K562 (cell line): ENCODE measurements at regions not wholly inside any gene's neighbourhood (a gene's known extent, or its start where the extent isn't known, plus 50 kb on each side); places are given as distances from the start of the nearest gene placed in this dataset.

Experiments
- ATF7 ChIP-seq: fragments of 450-650 bp; IDR thresholded peaks from 2 replicates; pipeline ENCODE4 v1.7.1; 2014; ENCODE audit warnings: mild to moderate bottlenecking, moderate library complexity
- CHD1 ChIP-seq: fragments of 200-600 bp; sonication (generic); IDR thresholded peaks from one replicate; pipeline ENCODE4 v1.6.1; 2012; ENCODE audit warnings: mild to moderate bottlenecking, moderate library complexity, low read length, inconsistent platforms
- GATAD2B ChIP-seq: fragments of 450-650 bp; IDR thresholded peaks from 2 replicates; pipeline ENCODE4 v1.6.1; 2017; ENCODE audit warnings: mild to moderate bottlenecking, borderline replicate concordance
- HDAC3 ChIP-seq: fragments of 450-650 bp; IDR thresholded peaks from 2 replicates; pipeline ENCODE4 v1.6.1; 2018; ENCODE audit warnings: borderline replicate concordance, mild to moderate bottlenecking, moderate library complexity; ENCODE audit not compliant: partially characterized antibody
- ILF3 ChIP-seq: fragments of 450-650 bp; IDR thresholded peaks from 2 replicates; pipeline ENCODE4 v1.6.1; 2018; ENCODE audit warnings: antibody characterized with exemption, mild to moderate bottlenecking, moderate library complexity, borderline replicate concordance
- L3MBTL2 ChIP-seq: fragments of 450-650 bp; IDR thresholded peaks from 2 replicates; pipeline ENCODE4 v1.6.1; 2016; ENCODE audit warnings: mild to moderate bottlenecking, moderate library complexity
- POLR2B ChIP-seq: fragments of 450-650 bp; IDR thresholded peaks from 2 replicates; pipeline ENCODE4 v1.6.1; 2018; ENCODE audit warnings: low read depth; ENCODE audit not compliant: partially characterized antibody
- RBM25 ChIP-seq: fragments of 200-400 bp; formaldehyde crosslinking; IDR thresholded peaks from 2 replicates; pipeline ENCODE4 v1.6.1; 2018; ENCODE audit warnings: low read length, low read depth, moderate library complexity; ENCODE audit not compliant: severe bottlenecking
- SOX6 ChIP-seq: fragments of 450-650 bp; IDR thresholded peaks from 2 replicates; pipeline ENCODE4 v1.6.1; 2014; ENCODE audit warnings: mild to moderate bottlenecking
- YY1 ChIP-seq, 3 experiments: IDR thresholded peaks; 2 replicates each; pipeline ENCODE4 v1.6.1; 2011; ENCODE audit warnings: low read length in 2 of 3, mild to moderate bottlenecking in 2 of 3, moderate library complexity in 2 of 3, borderline replicate concordance in 1 of 3, control low read depth in 1 of 3, low read depth in 1 of 3; ENCODE audit not compliant: insufficient read depth in 3 of 3, insufficient replicate concordance in 2 of 3, control insufficient read depth in 1 of 3, insufficient read length in 1 of 3; ENCODE audit errors: extremely low read depth in 1 of 3
- ZNF561 ChIP-seq: fragments of 450-650 bp; formaldehyde crosslinking; conservative IDR thresholded peaks from 2 replicates; pipeline ENCODE4 v1.4.0; 2020; ENCODE audit warnings: mild to moderate bottlenecking, moderate library complexity
- ZNF785 ChIP-seq: fragments of 250-450 bp; sonication (Bioruptor Pico); IDR thresholded peaks from 2 replicates; pipeline ENCODE4 v1.4.0; 2020; ENCODE audit warnings: mild to moderate bottlenecking
- TF ChIP-seq, protein P1 (sequence below), 2 experiments: fragments of 450-650 bp in 1 of 2; IDR thresholded peaks; 2 replicates each; pipeline ENCODE4 v1.6.1; 2011 to 2017; ENCODE audit warnings: low read depth in 2 of 2, antibody characterized with exemption in 1 of 2, borderline replicate concordance in 1 of 2, low read length in 1 of 2, mild to moderate bottlenecking in 1 of 2, mixed read lengths in 1 of 2; ENCODE audit not compliant: control insufficient read depth in 1 of 2
- TF ChIP-seq, protein P2 (sequence below): fragments of 250-450 bp; sonication (Bioruptor Pico); IDR thresholded peaks from 2 replicates; pipeline ENCODE4 v1.6.1; 2021; ENCODE audit warnings: mild to moderate bottlenecking
- TF ChIP-seq, protein P3 (sequence below): fragments of 250-450 bp; sonication (Bioruptor Pico); IDR thresholded peaks from 2 replicates; pipeline ENCODE4 v1.4.0; 2020
- TF ChIP-seq, protein P4 (sequence below): IDR thresholded peaks from 2 replicates; pipeline ENCODE4 v1.6.1; 2011; ENCODE audit warnings: borderline replicate concordance, low read depth, mild to moderate bottlenecking, moderate library complexity, low read length; ENCODE audit not compliant: insufficient read depth, poor library complexity, severe bottlenecking

DNA sequence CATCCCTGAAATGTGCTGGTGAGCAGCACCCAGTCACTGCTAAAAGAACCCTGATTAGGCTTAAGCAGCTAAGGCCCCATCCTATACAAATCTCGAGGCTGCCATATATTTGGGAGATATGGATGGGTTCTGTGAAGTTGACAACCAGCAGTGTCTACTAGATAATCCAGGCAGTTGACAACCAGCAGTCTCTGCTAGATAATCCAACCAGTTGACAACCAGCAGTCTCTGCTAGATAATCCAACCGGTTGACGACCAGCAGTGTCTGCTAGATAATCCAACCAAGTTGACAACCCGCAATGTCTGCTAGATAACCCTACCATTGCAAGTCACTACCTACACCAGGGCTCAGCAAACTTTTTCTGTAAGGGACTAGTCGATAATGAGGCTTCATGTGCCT is 58.3 kb upstream of the KDM7A start (continued):
- TF ChIP-seq POLR2B (no peak), ZNF561 (CRISPR knock-in tag) (no peak), L3MBTL2 (no peak), ILF3 (no peak), CHD1 (no peak), HDAC3 (peak; percentile 36), GATAD2B (no peak), YY1 (IDR thresholded peaks at IDR 0.05; ENCODE audit: borderline replicate concordance in 1 of 3, control insufficient read depth in 1 of 3, extremely low read depth in 1 of 3, insufficient read depth in 3 of 3, insufficient read length in 1 of 3, insufficient replicate concordance in 2 of 3, low read depth in 1 of 3, low read length in 2 of 3) (no peak), ZNF785 (CRISPR knock-in tag) (no peak), SOX6 (no peak), RBM25 (no peak), ATF7 (no peak)
- TF ChIP-seq, protein P1, sequence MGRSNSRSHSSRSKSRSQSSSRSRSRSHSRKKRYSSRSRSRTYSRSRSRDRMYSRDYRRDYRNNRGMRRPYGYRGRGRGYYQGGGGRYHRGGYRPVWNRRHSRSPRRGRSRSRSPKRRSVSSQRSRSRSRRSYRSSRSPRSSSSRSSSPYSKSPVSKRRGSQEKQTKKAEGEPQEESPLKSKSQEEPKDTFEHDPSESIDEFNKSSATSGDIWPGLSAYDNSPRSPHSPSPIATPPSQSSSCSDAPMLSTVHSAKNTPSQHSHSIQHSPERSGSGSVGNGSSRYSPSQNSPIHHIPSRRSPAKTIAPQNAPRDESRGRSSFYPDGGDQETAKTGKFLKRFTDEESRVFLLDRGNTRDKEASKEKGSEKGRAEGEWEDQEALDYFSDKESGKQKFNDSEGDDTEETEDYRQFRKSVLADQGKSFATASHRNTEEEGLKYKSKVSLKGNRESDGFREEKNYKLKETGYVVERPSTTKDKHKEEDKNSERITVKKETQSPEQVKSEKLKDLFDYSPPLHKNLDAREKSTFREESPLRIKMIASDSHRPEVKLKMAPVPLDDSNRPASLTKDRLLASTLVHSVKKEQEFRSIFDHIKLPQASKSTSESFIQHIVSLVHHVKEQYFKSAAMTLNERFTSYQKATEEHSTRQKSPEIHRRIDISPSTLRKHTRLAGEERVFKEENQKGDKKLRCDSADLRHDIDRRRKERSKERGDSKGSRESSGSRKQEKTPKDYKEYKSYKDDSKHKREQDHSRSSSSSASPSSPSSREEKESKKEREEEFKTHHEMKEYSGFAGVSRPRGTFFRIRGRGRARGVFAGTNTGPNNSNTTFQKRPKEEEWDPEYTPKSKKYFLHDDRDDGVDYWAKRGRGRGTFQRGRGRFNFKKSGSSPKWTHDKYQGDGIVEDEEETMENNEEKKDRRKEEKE (IDR thresholded peaks at IDR 0.05; ENCODE audit: borderline replicate concordance in 1 of 2, control insufficient read depth in 1 of 2, low read depth in 2 of 2, low read length in 1 of 2): 0 out of 4 replicates have a peak, but pooled peaks of 1 of the 2 experiments have one; percentile 57
- TF ChIP-seq, protein P2, sequence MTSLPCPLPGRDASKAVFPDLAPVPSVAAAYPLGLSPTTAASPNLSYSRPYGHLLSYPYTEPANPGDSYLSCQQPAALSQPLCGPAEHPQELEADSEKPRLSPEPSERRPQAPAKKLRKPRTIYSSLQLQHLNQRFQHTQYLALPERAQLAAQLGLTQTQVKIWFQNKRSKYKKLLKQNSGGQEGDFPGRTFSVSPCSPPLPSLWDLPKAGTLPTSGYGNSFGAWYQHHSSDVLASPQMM (CRISPR knock-in tag): no peak
- TF ChIP-seq, protein P3, sequence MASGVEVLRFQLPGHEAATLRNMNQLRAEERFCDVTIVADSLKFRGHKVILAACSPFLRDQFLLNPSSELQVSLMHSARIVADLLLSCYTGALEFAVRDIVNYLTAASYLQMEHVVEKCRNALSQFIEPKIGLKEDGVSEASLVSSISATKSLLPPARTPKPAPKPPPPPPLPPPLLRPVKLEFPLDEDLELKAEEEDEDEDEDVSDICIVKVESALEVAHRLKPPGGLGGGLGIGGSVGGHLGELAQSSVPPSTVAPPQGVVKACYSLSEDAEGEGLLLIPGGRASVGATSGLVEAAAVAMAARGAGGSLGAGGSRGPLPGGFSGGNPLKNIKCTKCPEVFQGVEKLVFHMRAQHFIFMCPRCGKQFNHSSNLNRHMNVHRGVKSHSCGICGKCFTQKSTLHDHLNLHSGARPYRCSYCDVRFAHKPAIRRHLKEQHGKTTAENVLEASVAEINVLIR (CRISPR knock-in tag): no peak
- TF ChIP-seq, protein P4, sequence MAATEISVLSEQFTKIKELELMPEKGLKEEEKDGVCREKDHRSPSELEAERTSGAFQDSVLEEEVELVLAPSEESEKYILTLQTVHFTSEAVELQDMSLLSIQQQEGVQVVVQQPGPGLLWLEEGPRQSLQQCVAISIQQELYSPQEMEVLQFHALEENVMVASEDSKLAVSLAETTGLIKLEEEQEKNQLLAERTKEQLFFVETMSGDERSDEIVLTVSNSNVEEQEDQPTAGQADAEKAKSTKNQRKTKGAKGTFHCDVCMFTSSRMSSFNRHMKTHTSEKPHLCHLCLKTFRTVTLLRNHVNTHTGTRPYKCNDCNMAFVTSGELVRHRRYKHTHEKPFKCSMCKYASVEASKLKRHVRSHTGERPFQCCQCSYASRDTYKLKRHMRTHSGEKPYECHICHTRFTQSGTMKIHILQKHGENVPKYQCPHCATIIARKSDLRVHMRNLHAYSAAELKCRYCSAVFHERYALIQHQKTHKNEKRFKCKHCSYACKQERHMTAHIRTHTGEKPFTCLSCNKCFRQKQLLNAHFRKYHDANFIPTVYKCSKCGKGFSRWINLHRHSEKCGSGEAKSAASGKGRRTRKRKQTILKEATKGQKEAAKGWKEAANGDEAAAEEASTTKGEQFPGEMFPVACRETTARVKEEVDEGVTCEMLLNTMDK: no peak
